Endothelial cell of umbilical vein (primary cell): ENCODE measurements at regions not wholly inside any gene's neighbourhood (a gene's known extent, or its start where the extent isn't known, plus 50 kb on each side); places are given as distances from the start of the nearest gene placed in this dataset.

Experiments
- BruUV-seq: library from RNA; stranded (reverse); fragments of 400-500 nt; replicated peaks from 2 replicates; lab custom pipeline; 2021; lab: Mats Ljungman, UMichigan
- CTCF ChIA-PET: fragments of 300-600, 350-600 bp; sonication (Branson Sonifier 250); formaldehyde crosslinking; loops from one replicate; lab custom pipeline; 2021; ENCODE audit warnings: antibody characterized with exemption, inconsistent platforms; lab: Charles Lee
- POLR2A ChIA-PET: fragments of 300-600, 350-600 bp; sonication (Branson Sonifier 250); formaldehyde crosslinking; loops from one replicate; lab custom pipeline; 2021; ENCODE audit warnings: antibody characterized with exemption, inconsistent platforms; lab: Charles Lee
- DNase-seq: peaks from one replicate; pipeline ENCODE4 v3.0.0-alpha.2; 2011; ENCODE audit warnings: low read depth, low spot score
- FAIRE-seq: peaks from 2 replicates; lab custom pipeline; 2011; peaks lifted over from hg19 to GRCh38; lab: Jason Lieb, UNC
- H2AFZ ChIP-seq: 2 replicates; pipeline ENCODE4 v1.6.0; 2012; ENCODE audit warnings: low read depth, low read length, control low read depth, inconsistent platforms
- H3K27ac ChIP-seq: 2 replicates; pipeline ENCODE4 v1.5.1; 2011; ENCODE audit warnings: low read depth, mild to moderate bottlenecking, control low read depth, low read length, moderate library complexity; ENCODE audit not compliant: insufficient read depth
- H3K27me3 ChIP-seq, 2 experiments: 2 replicates each; pipeline versions ENCODE4 v1.6.0 to v1.6.1; 2011; ENCODE audit warnings: low read length in 2 of 2, mixed read lengths in 1 of 2; ENCODE audit not compliant: control insufficient read depth in 2 of 2, insufficient read depth in 2 of 2
- H3K36me3 ChIP-seq, 2 experiments: 2 replicates in 1 of 2; 3 replicates in 1 of 2; pipeline ENCODE4 v1.5.1; 2011; ENCODE audit warnings: low read length in 2 of 2, mild to moderate bottlenecking in 1 of 2, moderate library complexity in 1 of 2; ENCODE audit not compliant: control insufficient read depth in 2 of 2, insufficient read depth in 2 of 2; ENCODE audit errors: extremely low read depth in 1 of 2
- H3K4me1 ChIP-seq: 3 replicates; pipeline ENCODE4 v1.5.1; 2011; ENCODE audit warnings: mild to moderate bottlenecking, low read length; ENCODE audit not compliant: control insufficient read depth, insufficient read depth; ENCODE audit errors: extremely low read depth
- H3K4me2 ChIP-seq: 2 replicates; pipeline ENCODE4 v1.6.1; 2011; ENCODE audit warnings: low read length, control low read depth, mixed read lengths; ENCODE audit not compliant: insufficient read depth
- H3K4me3 ChIP-seq, 3 experiments: fragments of 200-600 bp in 1 of 3; sonication (generic), shearing (Covaris generic) in 1 of 3; replicated peaks in 1 of 3; 2 replicates each; pipeline ENCODE4 v1.5.1; 2011 to 2016; ENCODE audit warnings: control low read depth in 3 of 3, low read length in 3 of 3, mild to moderate bottlenecking in 2 of 3, inconsistent platforms in 1 of 3, low read depth in 1 of 3, moderate library complexity in 1 of 3; ENCODE audit not compliant: insufficient read depth in 1 of 3
- H3K79me2 ChIP-seq: 2 replicates; pipeline ENCODE4 v1.6.0; 2012; ENCODE audit warnings: low read length, inconsistent platforms; ENCODE audit not compliant: control insufficient read depth, insufficient read depth
- H3K9ac ChIP-seq: replicated peaks from 2 replicates; pipeline ENCODE3; 2011; ENCODE audit warnings: low read length, control low read depth; ENCODE audit not compliant: insufficient read depth; ENCODE audit errors: extremely low read depth
- H3K9me1 ChIP-seq: replicated peaks from 3 replicates; pipeline ENCODE4 v1.6.0; 2011; ENCODE audit warnings: mild to moderate bottlenecking, low read length; ENCODE audit not compliant: control insufficient read depth, insufficient read depth; ENCODE audit errors: extremely low read depth
- H3K9me3 ChIP-seq: replicated peaks from 2 replicates; pipeline ENCODE4 v1.5.1; 2012; ENCODE audit warnings: low read length, inconsistent platforms; ENCODE audit not compliant: control insufficient read depth, insufficient read depth
- H4K20me1 ChIP-seq: replicated peaks from 2 replicates; pipeline ENCODE3; 2011; ENCODE audit warnings: mild to moderate bottlenecking, low read length; ENCODE audit not compliant: control insufficient read depth, insufficient read depth; ENCODE audit errors: extremely low read depth
- CTCF ChIP-seq, 2 donors: IDR thresholded peaks; 1 replicate in 1 of 2; 2 replicates in 1 of 2; pipeline ENCODE4 v1.5.1; 2011; ENCODE audit warnings: low read length in 2 of 2, mild to moderate bottlenecking in 2 of 2, moderate library complexity in 2 of 2, control low read depth in 1 of 2, inconsistent platforms in 1 of 2, low read depth in 1 of 2; ENCODE audit not compliant: insufficient read depth in 1 of 2; ENCODE audit errors: extremely low read depth in 1 of 2
- EZH2 ChIP-seq: IDR thresholded peaks from 2 replicates; pipeline ENCODE4 v1.6.1; 2012; ENCODE audit warnings: borderline replicate concordance, low read depth, mild to moderate bottlenecking, moderate library complexity, low read length, inconsistent platforms; ENCODE audit not compliant: severe bottlenecking
- FOS ChIP-seq: IDR thresholded peaks from 2 replicates; pipeline ENCODE4 v1.6.1; 2011; ENCODE audit warnings: mild to moderate bottlenecking, low read length, moderate library complexity, borderline replicate concordance; ENCODE audit not compliant: insufficient read depth
- GATA2 ChIP-seq: IDR thresholded peaks from 2 replicates; pipeline ENCODE4 v1.7.0; 2011; ENCODE audit warnings: low read depth, mild to moderate bottlenecking, moderate library complexity, mixed read lengths, low read length; ENCODE audit not compliant: insufficient read length, insufficient read depth
- JUN ChIP-seq: IDR thresholded peaks from 2 replicates; pipeline ENCODE4 v1.6.1; 2011; ENCODE audit warnings: borderline replicate concordance, low read depth; ENCODE audit not compliant: insufficient read length, insufficient read depth
- MAX ChIP-seq: IDR thresholded peaks from 2 replicates; pipeline ENCODE4 v1.6.1; 2011; ENCODE audit not compliant: insufficient read depth, insufficient read length
- MYC ChIP-seq: IDR thresholded peaks from one replicate; pipeline ENCODE4 v1.6.1; 2011; ENCODE audit warnings: mild to moderate bottlenecking, low read depth, low read length
- POLR2A ChIP-seq: IDR thresholded peaks from 2 replicates; pipeline ENCODE4 v1.6.1; 2012; ENCODE audit warnings: low read depth, mild to moderate bottlenecking, control low read depth, low read length
- POLR2AphosphoS5 ChIP-seq: IDR thresholded peaks from 2 replicates; pipeline ENCODE4 v1.6.1; 2012; ENCODE audit warnings: low read depth, mild to moderate bottlenecking, control low read depth, low read length, moderate library complexity; ENCODE audit not compliant: insufficient read depth
- dilution Hi-C: fragments of 300-500 bp; cut with MboI; formaldehyde crosslinking; loops from one replicate; pipeline ENCODE4 v1.15.0; 2019; ENCODE audit warnings: low sequenced_read_pairs; ENCODE audit not compliant: extremely low pct_ligation_motif_present
- intact Hi-C: fragments of 100-400 bp; cut with micrococcal nuclease; formaldehyde crosslinking; loops from one replicate; pipeline ENCODE4 v1.10.0; 2022

- Histone ChIP-seq H3K9ac (no peak overlapping the region), H3K4me1 (no peaks in the 10 kb centered on the region), H3K36me3 (no peaks in the 10 kb centered on the region), H4K20me1 (no peaks in the 10 kb centered on the region), H3K79me2 (no peaks in the 10 kb centered on the region), H3K9me1 (no peaks in the 10 kb centered on the region), H3K27ac (no peak overlapping the region), H3K9me3 (no peaks in the 10 kb centered on the region), H3K27me3 (no peaks in the 10 kb centered on the region), H3K4me2 (no peak overlapping the region), H3K4me3 (no peak overlapping the region), H2AFZ (no peak overlapping the region)
- FAIRE-seq (no peak), DNase-seq (no peak)
- BruUV-seq, result no TSS peak
- ChIA-PET POLR2A (no interaction called here), CTCF (no interaction called here)
- TF ChIP-seq JUN (no peak), GATA2 (no peak), MAX (no peak), CTCF (IDR thresholded peaks at IDR 0.05; ENCODE audit: extremely low read depth in 1 of 2, insufficient read depth in 1 of 2, low read depth in 1 of 2, low read length in 2 of 2) (no peak), POLR2A (no peak), MYC (no peak), EZH2 (no peak), POLR2AphosphoS5 (no peak), FOS (no peak)
- intact Hi-C loops, result no loop called here
- dilution Hi-C loops, result no loop called here
Measured at GRCh38 chr2:52611759-52612158, 1155.8 kb upstream of the CHAC2 start.
